AG09319 (cell line): ENCODE measurements at regions not wholly inside any gene's neighbourhood (a gene's known extent, or its start where the extent isn't known, plus 50 kb on each side); places are given as distances from the start of the nearest gene placed in this dataset.

Experiments used
- DNase-seq: peaks from one replicate; pipeline ENCODE4 v3.0.0-alpha.2; 2010; ENCODE audit warnings: low read depth; ENCODE audit errors: extremely low read depth
- CTCF ChIP-seq: IDR thresholded peaks from 2 replicates; pipeline ENCODE4 v1.5.1; 2011; ENCODE audit warnings: low read depth, mild to moderate bottlenecking, inconsistent platforms, low read length, moderate library complexity

- no peak for DNase-seq
- TF ChIP-seq CTCF: no peak
Measured at GRCh38 chr2:172322049-172322448, 105.3 kb upstream of the ITGA6 start.

GRCh38 chr2:172323256-172323655 lies 104.1 kb upstream of the ITGA6 start:
- no peak for TF ChIP-seq CTCF
- no peak for DNase-seq

- DNase-seq: no peak
- no peak for TF ChIP-seq CTCF
Measured at GRCh38 chr2:172323861-172324597, 103.4 kb upstream of the ITGA6 start.

- TF ChIP-seq CTCF: no peak
- DNase-seq: no peak
Measured at GRCh38 chr2:172326211-172326509, 101.2 kb upstream of the ITGA6 start.

- TF ChIP-seq CTCF: no peak
- no peak for DNase-seq
Measured at GRCh38 chr2:172328103-172328841, 99.1 kb upstream of the ITGA6 start.

GRCh38 chr2:172329416-172329773 lies 98.0 kb upstream of the ITGA6 start:
- DNase-seq: no peak
- no peak for TF ChIP-seq CTCF

- DNase-seq: no peak
- no peak for TF ChIP-seq CTCF
Measured at GRCh38 chr2:172329774-172330671, 97.4 kb upstream of the ITGA6 start.
